ENCODE measurements at regions not wholly inside any gene's neighbourhood (a gene's known extent, or its start where the extent isn't known, plus 50 kb on each side); places are given as distances from the start of the nearest gene placed in this dataset.

- DNase-seq, result no peak
Measured at GRCh38 chr10:2784766-2785165, 282.6 kb upstream of the PFKP start.

- no peak for DNase-seq
Measured at GRCh38 chr10:2782950-2783349, 284.4 kb upstream of the PFKP start.

GRCh38 chr10:2782265-2782664, 285.1 kb upstream of the PFKP start:
- DNase-seq, result no peak

GRCh38 chr10:2777666-2778355, 289.5 kb upstream of the PFKP start:
- no peak for DNase-seq

GRCh38 chr10:2772816-2773631, 294.3 kb upstream of the PFKP start:
- no peak for DNase-seq

GRCh38 chr10:2772135-2772534, 295.2 kb upstream of the PFKP start:
- DNase-seq, result no peak

- peak; percentile 15 for DNase-seq
Measured at GRCh38 chr10:2767293-2767692, 300.1 kb upstream of the PFKP start.

GRCh38 chr10:2761971-2762370, 305.4 kb upstream of the PFKP start:
- DNase-seq, result no peak

GRCh38 chr10:2761311-2761710, 306.0 kb upstream of the PFKP start:
- DNase-seq, result no peak

GRCh38 chr10:2760736-2761135, 306.6 kb upstream of the PFKP start:
- DNase-seq, result no peak

GRCh38 chr10:2759233-2759632, 308.1 kb upstream of the PFKP start:
- no peak for DNase-seq

- DNase-seq, result no peak
Measured at GRCh38 chr10:2754943-2755342, 312.4 kb upstream of the PFKP start.

GRCh38 chr10:2748287-2748686, 319.1 kb upstream of the PFKP start:
- DNase-seq, result no peak

- DNase-seq, result no peak
Measured at GRCh38 chr10:2746638-2747037, 320.7 kb upstream of the PFKP start.

- no peak for DNase-seq
Measured at GRCh38 chr10:2745666-2746065, 321.7 kb upstream of the PFKP start.

GRCh38 chr10:2744547-2745200, 322.7 kb upstream of the PFKP start:
- peak; percentile 11 for DNase-seq

- DNase-seq, result no peak
Measured at GRCh38 chr10:2734603-2735002, 332.7 kb upstream of the PFKP start.

- no peak for DNase-seq
Measured at GRCh38 chr10:2733278-2733963, 333.9 kb upstream of the PFKP start.

GRCh38 chr10:2731940-2732339, 335.4 kb upstream of the PFKP start:
- DNase-seq, result no peak

GRCh38 chr10:2729197-2729596, 338.2 kb upstream of the PFKP start:
- DNase-seq, result no peak

- no peak for DNase-seq
Measured at GRCh38 chr10:2728087-2728486, 339.3 kb upstream of the PFKP start.

- DNase-seq, result no peak
Measured at GRCh38 chr10:2716596-2716995, 350.8 kb upstream of the PFKP start.

- no peak for DNase-seq
Measured at GRCh38 chr10:2714597-2714996, 352.8 kb upstream of the PFKP start.

All from hindlimb muscle (tissue), 1 donor.